GM23248 (cell line): ENCODE measurements at regions not wholly inside any gene's neighbourhood (a gene's known extent, or its start where the extent isn't known, plus 50 kb on each side); places are given as distances from the start of the nearest gene placed in this dataset.

Experiments used
- EZH2 ChIP-seq: fragments of 200-600 bp; sonication (generic); IDR thresholded peaks from 2 replicates; pipeline ENCODE4 v1.6.1; 2018; ENCODE audit warnings: antibody characterized with exemption, mild to moderate bottlenecking; ENCODE audit not compliant: insufficient read depth, poor library complexity, severe bottlenecking
- EZH2phosphoT487 ChIP-seq: fragments of 200-600 bp; sonication (generic); IDR thresholded peaks from 2 replicates; pipeline ENCODE4 v1.6.1; 2018; ENCODE audit warnings: antibody characterized with exemption, moderate library complexity, mild to moderate bottlenecking, low read depth; ENCODE audit not compliant: insufficient read depth

DNA sequence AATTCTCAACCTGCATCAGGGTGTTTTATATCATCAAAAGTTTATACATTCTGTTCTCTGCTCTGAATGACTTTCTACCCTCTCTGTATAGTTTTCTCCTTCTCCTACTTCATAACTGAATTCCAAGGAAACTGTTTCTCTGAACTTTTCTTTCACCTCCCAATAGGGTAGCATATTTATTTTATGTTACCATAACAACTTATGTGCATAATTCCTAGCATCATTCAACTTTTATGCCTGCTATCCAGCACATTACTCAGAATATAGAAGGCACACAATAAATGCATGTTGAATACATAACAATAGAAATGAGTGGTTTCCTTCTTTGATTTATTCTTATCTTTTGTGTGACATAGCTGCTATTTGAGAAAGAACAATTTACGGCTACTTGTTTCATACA, 2385.0 kb downstream of the PCDH9 start:
- TF ChIP-seq EZH2 (no peak), EZH2phosphoT487 (no peak)
